Trophoblast cell (in vitro differentiated cells and primary cell): ENCODE measurements at regions not wholly inside any gene's neighbourhood (a gene's known extent, or its start where the extent isn't known, plus 50 kb on each side); places are given as distances from the start of the nearest gene placed in this dataset.

Source experiments
- DNase-seq, 2 donors: peaks; one replicate each; pipeline ENCODE4 v3.0.0-alpha.2; 2016
- H2AFZ ChIP-seq: 2 replicates; pipeline ENCODE4 v1.6.1; 2013; ENCODE audit warnings: low read length, moderate library complexity, mild to moderate bottlenecking; ENCODE audit not compliant: insufficient read depth, poor library complexity
- H2AK5ac ChIP-seq: 2 replicates; pipeline ENCODE4 v1.6.1; 2013; ENCODE audit warnings: mild to moderate bottlenecking, low read length
- H2BK120ac ChIP-seq: 2 replicates; pipeline ENCODE4 v1.6.1; 2013; ENCODE audit warnings: low read length, mild to moderate bottlenecking, moderate library complexity; ENCODE audit not compliant: insufficient read depth, poor library complexity
- H2BK12ac ChIP-seq: 2 replicates; pipeline ENCODE4 v1.6.1; 2013; ENCODE audit warnings: mild to moderate bottlenecking, low read length, moderate library complexity
- H2BK5ac ChIP-seq: 2 replicates; pipeline ENCODE4 v1.6.1; 2013; ENCODE audit warnings: low read length, low read depth, moderate library complexity, mild to moderate bottlenecking; ENCODE audit not compliant: poor library complexity
- H3K14ac ChIP-seq: 2 replicates; pipeline ENCODE4 v1.6.1; 2013; ENCODE audit warnings: mild to moderate bottlenecking, low read length
- H3K18ac ChIP-seq: 2 replicates; pipeline ENCODE4 v1.6.1; 2013; ENCODE audit warnings: mild to moderate bottlenecking, low read length
- H3K23ac ChIP-seq: 2 replicates; pipeline ENCODE4 v1.6.1; 2013; ENCODE audit warnings: low read length
- H3K27ac ChIP-seq: 2 replicates; pipeline ENCODE4 v1.5.1; 2013; ENCODE audit warnings: low read depth, mild to moderate bottlenecking, inconsistent platforms, low read length, moderate library complexity
- H3K27me3 ChIP-seq: 2 replicates; pipeline ENCODE4 v1.6.1; 2013; ENCODE audit warnings: inconsistent platforms, mild to moderate bottlenecking, low read length, moderate library complexity; ENCODE audit not compliant: insufficient read depth
- H3K36me3 ChIP-seq, 2 experiments: 1 replicate in 1 of 2; 2 replicates in 1 of 2; pipeline ENCODE4 v1.6.1; 2013; ENCODE audit warnings: low read length in 2 of 2, mild to moderate bottlenecking in 2 of 2, moderate library complexity in 1 of 2; ENCODE audit not compliant: insufficient read depth in 2 of 2, control insufficient read depth in 1 of 2
- H3K4ac ChIP-seq: 2 replicates; pipeline ENCODE4 v1.6.1; 2013; ENCODE audit warnings: low read depth, mild to moderate bottlenecking, low read length, moderate library complexity
- H3K4me1 ChIP-seq, 2 experiments: 1 replicate in 1 of 2; 2 replicates in 1 of 2; pipeline ENCODE4 v1.6.1; 2013; ENCODE audit warnings: low read length in 2 of 2, mild to moderate bottlenecking in 2 of 2, moderate library complexity in 1 of 2; ENCODE audit not compliant: insufficient read depth in 2 of 2, control insufficient read depth in 1 of 2
- H3K4me2 ChIP-seq: 2 replicates; pipeline ENCODE4 v1.6.1; 2013; ENCODE audit warnings: inconsistent platforms, mild to moderate bottlenecking, low read length, moderate library complexity
- H3K4me3 ChIP-seq: 2 replicates; pipeline ENCODE4 v1.5.1; 2013; ENCODE audit warnings: mild to moderate bottlenecking, low read depth, low read length, inconsistent platforms
- H3K79me1 ChIP-seq: one replicate; pipeline ENCODE4 v1.6.1; 2013; ENCODE audit warnings: low read length
- H3K79me2 ChIP-seq: 2 replicates; pipeline ENCODE4 v1.6.1; 2013; ENCODE audit warnings: low read length, mild to moderate bottlenecking; ENCODE audit not compliant: control insufficient read depth, insufficient read depth, poor library complexity
- H3K9ac ChIP-seq: 2 replicates; pipeline ENCODE4 v1.6.1; 2013; ENCODE audit warnings: mild to moderate bottlenecking, low read length
- H3K9me3 ChIP-seq: 2 replicates; pipeline ENCODE4 v1.6.1; 2013; ENCODE audit warnings: low read depth, mild to moderate bottlenecking, control low read depth, inconsistent platforms, low read length; ENCODE audit not compliant: insufficient read depth
- H4K12ac ChIP-seq: 2 replicates; pipeline ENCODE4 v1.6.1; 2013; ENCODE audit warnings: low read depth, mild to moderate bottlenecking, low read length, moderate library complexity
- H4K8ac ChIP-seq: 2 replicates; pipeline ENCODE4 v1.6.1; 2013; ENCODE audit warnings: low read depth, mild to moderate bottlenecking, low read length, moderate library complexity
- H4K91ac ChIP-seq: one replicate; pipeline ENCODE4 v1.6.1; 2013; ENCODE audit warnings: low read depth, mild to moderate bottlenecking, low read length, moderate library complexity
- WGBS: extraction: QIAGEN DNeasy Blood & Tissue Kit; methylation state at CpG from one replicate; pipeline ENCODE4 v1.1.7; 2013; ENCODE audit warnings: missing lambda C conversion rate; ENCODE audit not compliant: insufficient read length, insufficient coverage; ENCODE audit errors: extremely low coverage; 5-methylcytosine and 5-hydroxymethylcytosine counted together

DNA sequence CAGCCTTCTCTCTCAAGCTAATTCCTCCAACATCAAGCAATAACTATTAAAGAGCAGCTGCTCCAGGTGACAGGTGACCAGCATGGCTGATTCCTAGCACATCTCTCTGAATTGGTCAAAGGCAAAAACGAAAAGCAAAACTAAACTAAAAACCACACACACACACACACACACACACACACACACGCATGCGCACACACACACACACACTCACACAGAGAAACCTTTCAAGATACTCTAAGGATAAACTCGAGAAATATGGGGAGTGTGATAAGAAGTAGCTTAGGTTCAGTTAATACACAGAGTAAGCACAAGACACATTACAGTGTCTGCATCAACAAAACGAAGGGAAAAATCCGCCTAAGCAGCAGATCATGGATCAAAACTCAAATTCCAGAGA is 74.5 kb upstream of the FZD7 start:
- no peak overlapping the region for H3K23ac ChIP-seq
- no peaks in the 10 kb centered on the region for H3K27me3 ChIP-seq

DNA sequence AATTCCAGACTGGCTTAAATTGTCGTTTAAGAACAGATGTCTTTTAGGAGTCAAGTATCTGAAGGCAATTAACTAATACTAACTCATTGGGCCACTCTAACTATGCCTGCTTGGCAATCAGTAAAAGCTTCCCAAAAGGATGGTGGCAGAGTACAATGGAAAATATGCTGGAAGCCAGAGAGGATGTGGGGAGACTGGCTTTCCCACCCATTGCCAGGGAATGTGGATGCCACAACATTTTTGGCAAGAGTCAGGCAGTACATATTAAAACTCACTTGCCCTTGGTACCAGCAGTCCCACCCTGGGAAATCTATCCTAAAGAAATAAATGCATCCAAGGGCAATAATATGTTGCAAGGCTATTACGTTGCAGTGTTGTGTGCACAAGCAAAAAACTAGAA is 74.0 kb upstream of the FZD7 start:
- Histone ChIP-seq H2AK5ac (no peak overlapping the region), H2BK5ac (no peak overlapping the region), H3K9me3 (peaks cover 4% of the 10 kb centered on the region), H3K4me3 (no peak overlapping the region), H2BK12ac (no peak overlapping the region), H3K14ac (no peak overlapping the region), H3K18ac (no peak overlapping the region), H2AFZ (no peak overlapping the region), H3K36me3 (no peaks in the 10 kb centered on the region), H3K4me2 (no peak overlapping the region), H2BK120ac (no peak overlapping the region), H3K23ac (no peak overlapping the region), H3K9ac (no peak overlapping the region), H4K91ac (no peak overlapping the region), H4K12ac (no peak overlapping the region), H4K8ac (no peak overlapping the region), H3K27ac (no peak overlapping the region), H3K4ac (no peak overlapping the region), H3K79me1 (no peaks in the 10 kb centered on the region), H3K27me3 (no peaks in the 10 kb centered on the region), H3K79me2 (no peaks in the 10 kb centered on the region), H3K4me1 (peaks cover 3 to 7% of the 10 kb centered on the region in 2 experiments)
- WGBS, result no CpG with 5 or more reads among the region's 2 CpGs
- DNase-seq, result no peak

More for the DNA sequence above, 74.5 kb upstream of the FZD7 start:
- no peak overlapping the region for H3K9ac ChIP-seq
- no peaks in the 10 kb centered on the region for H3K36me3 ChIP-seq
- no peak overlapping the region for H3K14ac ChIP-seq
- no peak overlapping the region for H2AFZ ChIP-seq
- DNase-seq, result no peak
- no peak overlapping the region for H3K27ac ChIP-seq
- peaks cover 2% of the 10 kb centered on the region for H3K9me3 ChIP-seq
- no peak overlapping the region for H4K91ac ChIP-seq
- WGBS, result no CpG with 5 or more reads among the region's 6 CpGs
- no peak overlapping the region for H3K18ac ChIP-seq
- peaks cover 3 to 7% of the 10 kb centered on the region in 2 experiments for H3K4me1 ChIP-seq
- H3K4ac ChIP-seq, result no peak overlapping the region
- H3K79me2 ChIP-seq, result no peaks in the 10 kb centered on the region
- H2AK5ac ChIP-seq, result no peak overlapping the region
- H4K8ac ChIP-seq, result no peak overlapping the region
- no peak overlapping the region for H4K12ac ChIP-seq
- no peaks in the 10 kb centered on the region for H3K79me1 ChIP-seq
- H2BK5ac ChIP-seq, result no peak overlapping the region
- no peak overlapping the region for H3K4me2 ChIP-seq
- H2BK12ac ChIP-seq, result no peak overlapping the region
- no peak overlapping the region for H3K4me3 ChIP-seq
- H2BK120ac ChIP-seq, result no peak overlapping the region

DNA sequence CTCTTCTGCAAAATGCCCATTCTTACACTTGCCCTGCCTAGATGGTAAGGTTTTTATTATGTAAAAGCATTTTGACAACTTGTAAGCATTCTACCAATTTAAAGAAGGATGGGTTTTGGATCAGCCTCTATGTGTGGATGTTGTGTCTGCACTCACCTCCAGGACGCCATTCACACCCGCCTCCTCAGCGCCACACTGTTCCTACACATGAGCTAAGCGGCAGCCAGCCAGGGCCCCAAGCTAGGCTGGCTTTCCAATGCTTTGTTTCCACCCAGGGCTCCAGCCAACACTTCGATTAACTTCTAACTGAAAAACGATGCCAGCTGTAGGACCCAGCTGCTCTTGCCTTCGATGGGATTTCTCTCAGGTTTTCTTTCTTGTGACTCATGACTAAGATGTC is 73.3 kb upstream of the FZD7 start:
- no CpG with 5 or more reads among the region's 7 CpGs for WGBS
- DNase-seq, result no peak

DNA sequence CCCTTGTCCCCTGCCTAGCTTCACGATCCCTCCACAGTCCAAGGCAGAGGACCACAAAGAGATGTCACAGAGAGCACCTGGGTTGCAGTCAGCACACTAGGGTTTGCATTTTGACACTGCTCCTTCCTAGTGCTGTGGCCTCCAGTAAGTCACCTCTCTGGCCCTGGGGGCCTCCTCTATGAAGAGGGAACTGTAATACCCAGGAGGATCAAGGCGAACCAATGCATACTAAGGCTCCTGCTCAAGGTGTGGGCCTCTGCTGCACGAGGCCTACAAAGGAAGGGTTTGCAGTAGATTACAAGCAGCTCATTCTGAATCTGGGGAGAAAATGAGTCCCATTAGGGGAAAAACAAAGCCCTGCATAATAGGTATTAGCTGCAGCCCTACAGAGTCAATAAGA is 72.3 kb upstream of the FZD7 start:
- Histone ChIP-seq H4K12ac (no peak overlapping the region), H3K9ac (no peak overlapping the region), H3K36me3 (no peaks in the 10 kb centered on the region), H4K8ac (no peak overlapping the region), H3K4me3 (no peak overlapping the region), H2BK5ac (no peak overlapping the region), H3K14ac (no peak overlapping the region), H2AK5ac (no peak overlapping the region), H3K23ac (no peak overlapping the region), H3K4me1 (peaks cover 3 to 8% of the 10 kb centered on the region in 2 experiments), H3K79me1 (no peaks in the 10 kb centered on the region), H3K4ac (no peak overlapping the region), H3K27me3 (no peaks in the 10 kb centered on the region), H2AFZ (no peak overlapping the region), H4K91ac (no peak overlapping the region), H3K9me3 (peaks cover 4% of the 10 kb centered on the region), H3K27ac (no peak overlapping the region), H3K4me2 (no peak overlapping the region), H2BK12ac (no peak overlapping the region), H2BK120ac (no peak overlapping the region), H3K79me2 (no peaks in the 10 kb centered on the region), H3K18ac (no peak overlapping the region)
- WGBS, result no CpG with 5 or more reads among the region's 3 CpGs
- no peak for DNase-seq

More for the DNA sequence above, 73.3 kb upstream of the FZD7 start:
- Histone ChIP-seq H2BK5ac (no peak overlapping the region), H3K9ac (no peak overlapping the region), H3K23ac (no peak overlapping the region), H2AK5ac (no peak overlapping the region), H4K12ac (no peak overlapping the region), H3K4me1 (peaks cover 3 to 7% of the 10 kb centered on the region in 2 experiments), H3K4ac (no peak overlapping the region), H3K14ac (no peak overlapping the region), H2BK120ac (no peak overlapping the region), H3K79me1 (no peaks in the 10 kb centered on the region), H3K9me3 (peaks cover 4% of the 10 kb centered on the region), H3K27me3 (no peaks in the 10 kb centered on the region), H3K27ac (no peak overlapping the region), H3K18ac (no peak overlapping the region), H3K79me2 (no peaks in the 10 kb centered on the region), H3K4me3 (no peak overlapping the region), H4K8ac (no peak overlapping the region), H2BK12ac (no peak overlapping the region), H2AFZ (no peak overlapping the region), H4K91ac (no peak overlapping the region), H3K36me3 (no peaks in the 10 kb centered on the region), H3K4me2 (no peak overlapping the region)
